Activated CD8-positive, alpha-beta T cell treated with anti-CD3 and anti-CD28 coated beads for 36 hours (primary cell): ENCODE measurements at regions not wholly inside any gene's neighbourhood (a gene's known extent, or its start where the extent isn't known, plus 50 kb on each side); places are given as distances from the start of the nearest gene placed in this dataset.

Experiments
- ATAC-seq: fragments of 200-7000 bp; cut with Tn5 transposase; one replicate; pipeline ENCODE4 v1.10.0; 2021; ENCODE audit warnings: mild to moderate bottlenecking, moderate library complexity
- CTCF ChIA-PET: fragments of 350-600 bp; sonication (Branson Sonifier 250); formaldehyde crosslinking; loops from one replicate; lab custom pipeline; 2021; ENCODE audit warnings: antibody characterized with exemption; lab: Charles Lee
- POLR2A ChIA-PET: fragments of 350-600 bp; sonication (Branson Sonifier 250); formaldehyde crosslinking; loops from one replicate; lab custom pipeline; 2021; ENCODE audit warnings: antibody characterized with exemption; lab: Charles Lee
- DNase-seq: peaks from one replicate; pipeline ENCODE4 v3.0.0-alpha.2; 2020
- H3K27ac Mint-ChIP-seq: one replicate; pipeline ENCODE4 v1.8.0; 2021; ENCODE audit warnings: mild to moderate bottlenecking, mixed read lengths
- H3K27me3 Mint-ChIP-seq: one replicate; pipeline ENCODE4 v1.8.0; 2021; ENCODE audit warnings: mixed read lengths
- H3K36me3 Mint-ChIP-seq: one replicate; pipeline ENCODE4 v1.8.0; 2021; ENCODE audit warnings: low read depth, mixed read lengths
- H3K4me1 Mint-ChIP-seq: one replicate; pipeline ENCODE4 v1.8.0; 2021; ENCODE audit warnings: low read depth, mixed read lengths
- H3K4me3 Mint-ChIP-seq: one replicate; pipeline ENCODE4 v1.8.0; 2021; ENCODE audit warnings: mild to moderate bottlenecking, moderate library complexity, mixed read lengths
- H3K9me3 Mint-ChIP-seq: one replicate; pipeline ENCODE4 v1.8.0; 2021; ENCODE audit warnings: mixed read lengths
- intact Hi-C: fragments of 100-400 bp; cut with micrococcal nuclease; formaldehyde crosslinking; loops from one replicate; pipeline ENCODE4 v1.10.0; 2022
- TF ChIP-seq, protein P1 (sequence below): fragments of 200-600 bp; IDR thresholded peaks from one replicate; pipeline ENCODE4 v1.8.0; 2022; ENCODE audit warnings: antibody characterized with exemption, mild to moderate bottlenecking

- CTCF ChIA-PET = no interaction called here
- POLR2A ChIA-PET = no interaction called here
- Mint-ChIP-seq H3K27ac (no peak overlapping the region), H3K4me1 (no peaks in the 10 kb centered on the region), H3K27me3 (peaks cover 3% of the 10 kb centered on the region), H3K9me3 (no peaks in the 10 kb centered on the region), H3K4me3 (no peak overlapping the region), H3K36me3 (no peaks in the 10 kb centered on the region)
- TF ChIP-seq, protein P1, sequence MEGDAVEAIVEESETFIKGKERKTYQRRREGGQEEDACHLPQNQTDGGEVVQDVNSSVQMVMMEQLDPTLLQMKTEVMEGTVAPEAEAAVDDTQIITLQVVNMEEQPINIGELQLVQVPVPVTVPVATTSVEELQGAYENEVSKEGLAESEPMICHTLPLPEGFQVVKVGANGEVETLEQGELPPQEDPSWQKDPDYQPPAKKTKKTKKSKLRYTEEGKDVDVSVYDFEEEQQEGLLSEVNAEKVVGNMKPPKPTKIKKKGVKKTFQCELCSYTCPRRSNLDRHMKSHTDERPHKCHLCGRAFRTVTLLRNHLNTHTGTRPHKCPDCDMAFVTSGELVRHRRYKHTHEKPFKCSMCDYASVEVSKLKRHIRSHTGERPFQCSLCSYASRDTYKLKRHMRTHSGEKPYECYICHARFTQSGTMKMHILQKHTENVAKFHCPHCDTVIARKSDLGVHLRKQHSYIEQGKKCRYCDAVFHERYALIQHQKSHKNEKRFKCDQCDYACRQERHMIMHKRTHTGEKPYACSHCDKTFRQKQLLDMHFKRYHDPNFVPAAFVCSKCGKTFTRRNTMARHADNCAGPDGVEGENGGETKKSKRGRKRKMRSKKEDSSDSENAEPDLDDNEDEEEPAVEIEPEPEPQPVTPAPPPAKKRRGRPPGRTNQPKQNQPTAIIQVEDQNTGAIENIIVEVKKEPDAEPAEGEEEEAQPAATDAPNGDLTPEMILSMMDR = no peak
- no peak for ATAC-seq
- intact Hi-C loops = no loop called here
- no peak for DNase-seq
Measured at GRCh38 chr7:12889391-12889790, 202.0 kb downstream of the ARL4A start.

- H3K9me3 Mint-ChIP-seq = no peaks in the 10 kb centered on the region
- H3K36me3 Mint-ChIP-seq = no peaks in the 10 kb centered on the region
- no peak overlapping the region for H3K27ac Mint-ChIP-seq
- H3K27me3 Mint-ChIP-seq = peaks cover 3% of the 10 kb centered on the region
- H3K4me1 Mint-ChIP-seq = no peaks in the 10 kb centered on the region
- TF ChIP-seq, protein P1 = no peak
- no peak for ATAC-seq
- POLR2A ChIA-PET = no interaction called here
- intact Hi-C loops = no loop called here
- DNase-seq = no peak
- no peak overlapping the region for H3K4me3 Mint-ChIP-seq
- CTCF ChIA-PET = no interaction called here
Measured at GRCh38 chr7:12890586-12890985, 203.2 kb downstream of the ARL4A start.

DNA sequence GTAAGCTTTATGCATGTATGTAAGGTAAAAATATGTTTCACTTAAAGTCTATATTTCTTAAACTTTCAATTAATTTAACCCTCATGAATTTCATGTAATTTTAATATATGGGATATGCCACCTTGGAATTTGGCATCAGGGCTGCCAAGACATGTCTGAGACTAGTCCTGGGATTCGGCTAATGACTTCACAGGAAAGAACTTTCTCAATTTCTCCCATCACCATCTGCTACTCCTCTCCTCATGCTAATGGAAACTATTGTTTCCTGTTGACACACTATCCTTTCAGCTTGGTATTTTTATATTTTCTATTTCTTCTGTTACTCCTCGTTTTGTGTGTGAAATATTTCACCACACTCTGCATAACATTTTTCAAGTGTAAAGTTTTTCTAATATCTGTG is 205.9 kb downstream of the ARL4A start:
- TF ChIP-seq, protein P1 = no peak
- CTCF ChIA-PET = no interaction called here
- H3K4me1 Mint-ChIP-seq = no peaks in the 10 kb centered on the region

GRCh38 chr7:12895296-12895695 is 207.9 kb downstream of the ARL4A start:
- no peaks in the 10 kb centered on the region for H3K4me1 Mint-ChIP-seq
- DNase-seq (no peak), ATAC-seq (no peak)
- H3K9me3 Mint-ChIP-seq = no peaks in the 10 kb centered on the region
- ChIA-PET POLR2A (interaction anchor here (0.7 kb wide), 1 partner anchor 310 kb away, joined by 3 read pairs; no protein-coding TSS in a partner anchor), CTCF (no interaction called here)
- H3K4me3 Mint-ChIP-seq = no peak overlapping the region
- H3K36me3 Mint-ChIP-seq = no peaks in the 10 kb centered on the region
- intact Hi-C loops = no loop called here
- TF ChIP-seq, protein P1 = no peak
- peaks cover 2% of the 10 kb centered on the region for H3K27me3 Mint-ChIP-seq
- H3K27ac Mint-ChIP-seq = no peak overlapping the region

More for the DNA sequence above, 205.9 kb downstream of the ARL4A start:
- H3K4me3 Mint-ChIP-seq = no peak overlapping the region
- ATAC-seq (no peak), DNase-seq (no peak)
- H3K36me3 Mint-ChIP-seq = no peaks in the 10 kb centered on the region
- POLR2A ChIA-PET = no interaction called here
- intact Hi-C loops = no loop called here
- H3K27me3 Mint-ChIP-seq = peaks cover 3% of the 10 kb centered on the region
- no peak overlapping the region for H3K27ac Mint-ChIP-seq
- H3K9me3 Mint-ChIP-seq = no peaks in the 10 kb centered on the region

- TF ChIP-seq, protein P1 = no peak
- no peaks in the 10 kb centered on the region for H3K36me3 Mint-ChIP-seq
- POLR2A ChIA-PET = no interaction called here
Measured at GRCh38 chr7:12896316-12896715, 208.9 kb downstream of the ARL4A start.

More at GRCh38 chr7:12896316-12896715, 208.9 kb downstream of the ARL4A start:
- Mint-ChIP-seq H3K27ac (no peak overlapping the region), H3K27me3 (peaks cover 1% of the 10 kb centered on the region), H3K9me3 (no peaks in the 10 kb centered on the region), H3K4me3 (no peak overlapping the region), H3K4me1 (no peaks in the 10 kb centered on the region)
- intact Hi-C loops = no loop called here
- ATAC-seq (no peak), DNase-seq (no peak)
- CTCF ChIA-PET = no interaction called here
